ENCODE measurements at regions not wholly inside any gene's neighbourhood (a gene's known extent, or its start where the extent isn't known, plus 50 kb on each side); places are given as distances from the start of the nearest gene placed in this dataset.

DNA sequence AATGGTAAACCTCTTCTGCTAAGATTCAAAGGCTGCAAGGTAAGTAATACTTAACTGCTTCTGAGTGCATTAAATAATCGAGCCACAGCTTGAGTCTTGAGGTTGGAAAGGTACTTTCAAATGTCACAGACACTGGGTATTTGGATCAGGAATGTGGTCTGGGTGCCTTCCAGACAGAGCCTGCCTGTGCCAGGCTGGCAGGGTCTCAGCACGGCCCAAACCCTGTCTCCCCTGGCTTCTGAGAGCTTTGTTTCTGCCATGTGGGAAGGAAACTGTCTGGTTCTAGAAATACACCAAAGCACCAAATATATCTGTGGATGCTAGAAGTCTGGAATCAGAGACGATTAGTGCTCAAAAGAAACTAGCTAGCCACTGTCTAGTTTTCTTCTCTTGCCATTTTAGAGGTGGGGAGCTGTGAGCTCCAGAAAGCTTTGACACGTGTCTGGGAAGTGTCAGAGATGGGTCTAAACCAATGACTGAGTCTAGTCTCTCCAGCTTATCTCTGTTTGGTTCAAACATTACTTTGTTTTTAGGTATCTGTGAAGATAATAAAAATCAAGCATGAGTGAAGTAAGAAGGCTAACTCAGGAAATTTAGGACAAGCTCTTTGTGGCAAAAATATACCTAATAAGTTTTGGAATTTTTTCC, 162.8 kb downstream of the CYP26A1 start:
- no peak for TF ChIP-seq YY1 (IDR thresholded peaks at IDR 0.05)
- no peak for TF ChIP-seq HNF4A (conservative IDR thresholded peaks at IDR 0.05)
- no peak for TF ChIP-seq EGR1 (IDR thresholded peaks at IDR 0.05; ENCODE audit: low read depth in 2 of 2)
- TF ChIP-seq RXRA (IDR thresholded peaks at IDR 0.05), result no peak
- TF ChIP-seq, protein P1, sequence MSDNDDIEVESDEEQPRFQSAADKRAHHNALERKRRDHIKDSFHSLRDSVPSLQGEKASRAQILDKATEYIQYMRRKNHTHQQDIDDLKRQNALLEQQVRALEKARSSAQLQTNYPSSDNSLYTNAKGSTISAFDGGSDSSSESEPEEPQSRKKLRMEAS (IDR thresholded peaks at IDR 0.05), result no peak
- TF ChIP-seq, protein P2, sequence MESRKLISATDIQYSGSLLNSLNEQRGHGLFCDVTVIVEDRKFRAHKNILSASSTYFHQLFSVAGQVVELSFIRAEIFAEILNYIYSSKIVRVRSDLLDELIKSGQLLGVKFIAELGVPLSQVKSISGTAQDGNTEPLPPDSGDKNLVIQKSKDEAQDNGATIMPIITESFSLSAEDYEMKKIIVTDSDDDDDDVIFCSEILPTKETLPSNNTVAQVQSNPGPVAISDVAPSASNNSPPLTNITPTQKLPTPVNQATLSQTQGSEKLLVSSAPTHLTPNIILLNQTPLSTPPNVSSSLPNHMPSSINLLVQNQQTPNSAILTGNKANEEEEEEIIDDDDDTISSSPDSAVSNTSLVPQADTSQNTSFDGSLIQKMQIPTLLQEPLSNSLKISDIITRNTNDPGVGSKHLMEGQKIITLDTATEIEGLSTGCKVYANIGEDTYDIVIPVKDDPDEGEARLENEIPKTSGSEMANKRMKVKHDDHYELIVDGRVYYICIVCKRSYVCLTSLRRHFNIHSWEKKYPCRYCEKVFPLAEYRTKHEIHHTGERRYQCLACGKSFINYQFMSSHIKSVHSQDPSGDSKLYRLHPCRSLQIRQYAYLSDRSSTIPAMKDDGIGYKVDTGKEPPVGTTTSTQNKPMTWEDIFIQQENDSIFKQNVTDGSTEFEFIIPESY (IDR thresholded peaks at IDR 0.05), result no peak
- no peak for TF ChIP-seq ATF3 (IDR thresholded peaks at IDR 0.05)
- H3K27me3 ChIP-seq (ENCODE audit: control insufficient read depth in 4 of 4, insufficient read depth in 4 of 4, low read length in 3 of 4), result no peaks in the 10 kb centered on the region
- H3K4me3 ChIP-seq (ENCODE audit: low read depth in 1 of 3, low read length in 3 of 3), result no peak overlapping the region
- H3K9me3 ChIP-seq (ENCODE audit: control insufficient read depth in 4 of 4, low read length in 3 of 4), result no peaks in the 10 kb centered on the region
- no peak for DNase-seq (ENCODE audit: low spot score)
- H3K36me3 ChIP-seq (ENCODE audit: control insufficient read depth in 4 of 4, insufficient read depth in 3 of 4, low read depth in 1 of 4, low read length in 3 of 4), result no peaks in the 10 kb centered on the region
- WGBS, result 54% methylated on average over 4 of the region's 4 CpGs
- no peak overlapping the region for H3K9ac ChIP-seq (ENCODE audit: low read depth in 1 of 2, low read length in 2 of 2)
- peaks cover 2 to 15% (median 9%) of the 10 kb centered on the region in 4 donors for H3K4me1 ChIP-seq (ENCODE audit: control insufficient read depth in 4 of 4, insufficient read depth in 4 of 4, low read length in 3 of 4)
- H3K27ac ChIP-seq (ENCODE audit: low read depth in 1 of 2, low read length in 2 of 2), result peak overlapping the region in 1 of 2 donors; percentile 33

GRCh38 chr10:93245147-93245546, 171.5 kb downstream of the CYP26A1 start:
- H3K4me3 ChIP-seq (ENCODE audit: low read depth in 1 of 3, low read length in 3 of 3), result no peak overlapping the region
- H3K27me3 ChIP-seq (ENCODE audit: control insufficient read depth in 4 of 4, insufficient read depth in 4 of 4, low read length in 3 of 4), result no peaks in the 10 kb centered on the region
- whole genome bisulfite sequencing, result 82% methylated on average over 1 of the region's 1 CpG
- DNase-seq (ENCODE audit: low spot score), result no peak
- no peak overlapping the region for H3K27ac ChIP-seq (ENCODE audit: low read depth in 1 of 2, low read length in 2 of 2)
- no peaks in the 10 kb centered on the region for H3K9me3 ChIP-seq (ENCODE audit: control insufficient read depth in 4 of 4, low read length in 3 of 4)
- peaks cover 0 to 12% (median 5%) of the 10 kb centered on the region in 4 donors for H3K4me1 ChIP-seq (ENCODE audit: control insufficient read depth in 4 of 4, insufficient read depth in 4 of 4, low read length in 3 of 4)
- no peak overlapping the region for H3K9ac ChIP-seq (ENCODE audit: low read depth in 1 of 2, low read length in 2 of 2)
- no peaks in the 10 kb centered on the region for H3K36me3 ChIP-seq (ENCODE audit: control insufficient read depth in 4 of 4, insufficient read depth in 3 of 4, low read depth in 1 of 4, low read length in 3 of 4)
- TF ChIP-seq YY1 (IDR thresholded peaks at IDR 0.05) (no peak), EGR1 (IDR thresholded peaks at IDR 0.05; ENCODE audit: low read depth in 2 of 2) (no peak), SP1 (IDR thresholded peaks at IDR 0.05) (no peak), GABPA (IDR thresholded peaks at IDR 0.05 in 1 of 2, conservative IDR thresholded peaks at IDR 0.05 in 1 of 2) (no peak), JUND (IDR thresholded peaks at IDR 0.05) (no peak), FOXA2 (IDR thresholded peaks at IDR 0.05) (no peak), NR2F2 (IDR thresholded peaks at IDR 0.05) (no peak), TAF1 (conservative IDR thresholded peaks at IDR 0.05) (no peak), FOXA1 (IDR thresholded peaks at IDR 0.05) (no peak), HNF4G (IDR thresholded peaks at IDR 0.05) (no peak), HNF4A (conservative IDR thresholded peaks at IDR 0.05) (no peak), RAD21 (IDR thresholded peaks at IDR 0.05) (no peak), ATF3 (IDR thresholded peaks at IDR 0.05) (no peak)
- TF ChIP-seq, protein P3, sequence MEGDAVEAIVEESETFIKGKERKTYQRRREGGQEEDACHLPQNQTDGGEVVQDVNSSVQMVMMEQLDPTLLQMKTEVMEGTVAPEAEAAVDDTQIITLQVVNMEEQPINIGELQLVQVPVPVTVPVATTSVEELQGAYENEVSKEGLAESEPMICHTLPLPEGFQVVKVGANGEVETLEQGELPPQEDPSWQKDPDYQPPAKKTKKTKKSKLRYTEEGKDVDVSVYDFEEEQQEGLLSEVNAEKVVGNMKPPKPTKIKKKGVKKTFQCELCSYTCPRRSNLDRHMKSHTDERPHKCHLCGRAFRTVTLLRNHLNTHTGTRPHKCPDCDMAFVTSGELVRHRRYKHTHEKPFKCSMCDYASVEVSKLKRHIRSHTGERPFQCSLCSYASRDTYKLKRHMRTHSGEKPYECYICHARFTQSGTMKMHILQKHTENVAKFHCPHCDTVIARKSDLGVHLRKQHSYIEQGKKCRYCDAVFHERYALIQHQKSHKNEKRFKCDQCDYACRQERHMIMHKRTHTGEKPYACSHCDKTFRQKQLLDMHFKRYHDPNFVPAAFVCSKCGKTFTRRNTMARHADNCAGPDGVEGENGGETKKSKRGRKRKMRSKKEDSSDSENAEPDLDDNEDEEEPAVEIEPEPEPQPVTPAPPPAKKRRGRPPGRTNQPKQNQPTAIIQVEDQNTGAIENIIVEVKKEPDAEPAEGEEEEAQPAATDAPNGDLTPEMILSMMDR (IDR thresholded peaks at IDR 0.05; ENCODE audit: low read depth, low read length, missing input control), result no peak
- TF ChIP-seq, protein P2 (IDR thresholded peaks at IDR 0.05), result no peak
- TF ChIP-seq, protein P1 (IDR thresholded peaks at IDR 0.05), result no peak

Measured in liver (tissue), 8 donors.